Right atrium auricular region (tissue), 2 donors: ENCODE measurements at regions not wholly inside any gene's neighbourhood (a gene's known extent, or its start where the extent isn't known, plus 50 kb on each side); places are given as distances from the start of the nearest gene placed in this dataset.

Experiments
- DNase-seq: peaks from one replicate; pipeline ENCODE4 v3.0.0-alpha.2; 2019; ENCODE audit warnings: low spot score
- H3K27ac ChIP-seq, 2 donors: fragments of 200-600 bp; sonication (generic); 1 replicate in 1 of 2; 2 replicates in 1 of 2; pipeline ENCODE4 v1.5.1; 2016 to 2019
- H3K27me3 ChIP-seq, 2 donors: fragments of 200-600 bp; sonication (generic); one replicate each; pipeline versions ENCODE4 v1.5.1 to v1.6.0; 2017 to 2019
- H3K36me3 ChIP-seq: fragments of 200-600 bp; sonication (generic); one replicate; pipeline ENCODE4 v1.5.1; 2016
- H3K4me1 ChIP-seq, 2 donors: fragments of 200-600 bp; sonication (generic); one replicate each; pipeline versions ENCODE4 v1.5.1 to v1.6.0; 2017 to 2019
- H3K4me3 ChIP-seq, 2 donors: fragments of 200-600 bp; sonication (generic); 1 replicate in 1 of 2; 2 replicates in 1 of 2; pipeline ENCODE4 v1.5.1; 2017 to 2019; ENCODE audit warnings: mild to moderate bottlenecking in 1 of 2, moderate library complexity in 1 of 2
- H3K9me3 ChIP-seq, 2 donors: fragments of 200-600 bp; sonication (generic); one replicate each; pipeline ENCODE4 v1.5.1; 2019
- TF ChIP-seq, protein P1 (sequence below), 2 donors: fragments of 200-600 bp; sonication (generic); IDR thresholded peaks; one replicate each; pipeline ENCODE4 v1.5.1; 2019; ENCODE audit warnings: antibody characterized with exemption in 2 of 2

GRCh38 chr3:107271787-107272387 is 105.4 kb upstream of the CCDC54 start:
- no peaks in the 10 kb centered on the region for H3K4me1 ChIP-seq
- TF ChIP-seq, protein P1, sequence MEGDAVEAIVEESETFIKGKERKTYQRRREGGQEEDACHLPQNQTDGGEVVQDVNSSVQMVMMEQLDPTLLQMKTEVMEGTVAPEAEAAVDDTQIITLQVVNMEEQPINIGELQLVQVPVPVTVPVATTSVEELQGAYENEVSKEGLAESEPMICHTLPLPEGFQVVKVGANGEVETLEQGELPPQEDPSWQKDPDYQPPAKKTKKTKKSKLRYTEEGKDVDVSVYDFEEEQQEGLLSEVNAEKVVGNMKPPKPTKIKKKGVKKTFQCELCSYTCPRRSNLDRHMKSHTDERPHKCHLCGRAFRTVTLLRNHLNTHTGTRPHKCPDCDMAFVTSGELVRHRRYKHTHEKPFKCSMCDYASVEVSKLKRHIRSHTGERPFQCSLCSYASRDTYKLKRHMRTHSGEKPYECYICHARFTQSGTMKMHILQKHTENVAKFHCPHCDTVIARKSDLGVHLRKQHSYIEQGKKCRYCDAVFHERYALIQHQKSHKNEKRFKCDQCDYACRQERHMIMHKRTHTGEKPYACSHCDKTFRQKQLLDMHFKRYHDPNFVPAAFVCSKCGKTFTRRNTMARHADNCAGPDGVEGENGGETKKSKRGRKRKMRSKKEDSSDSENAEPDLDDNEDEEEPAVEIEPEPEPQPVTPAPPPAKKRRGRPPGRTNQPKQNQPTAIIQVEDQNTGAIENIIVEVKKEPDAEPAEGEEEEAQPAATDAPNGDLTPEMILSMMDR (IDR thresholded peaks at IDR 0.05), result peak; percentile 60 to 76
- H3K4me3 ChIP-seq, result no peak overlapping the region
- H3K36me3 ChIP-seq, result no peaks in the 10 kb centered on the region
- H3K27ac ChIP-seq, result no peak overlapping the region
- no peaks in the 10 kb centered on the region for H3K9me3 ChIP-seq
- no peaks in the 10 kb centered on the region for H3K27me3 ChIP-seq
- DNase-seq, result no peak

- TF ChIP-seq, protein P1 (IDR thresholded peaks at IDR 0.05), result no peak
- no peak for DNase-seq
- no peaks in the 10 kb centered on the region for H3K4me1 ChIP-seq
- no peaks in the 10 kb centered on the region for H3K9me3 ChIP-seq
- no peaks in the 10 kb centered on the region for H3K27me3 ChIP-seq
- H3K4me3 ChIP-seq, result no peak overlapping the region
- H3K36me3 ChIP-seq, result no peaks in the 10 kb centered on the region
- no peak overlapping the region for H3K27ac ChIP-seq
These were observed 104.8 kb upstream of the CCDC54 start for GRCh38 chr3:107272471-107272870.

DNA sequence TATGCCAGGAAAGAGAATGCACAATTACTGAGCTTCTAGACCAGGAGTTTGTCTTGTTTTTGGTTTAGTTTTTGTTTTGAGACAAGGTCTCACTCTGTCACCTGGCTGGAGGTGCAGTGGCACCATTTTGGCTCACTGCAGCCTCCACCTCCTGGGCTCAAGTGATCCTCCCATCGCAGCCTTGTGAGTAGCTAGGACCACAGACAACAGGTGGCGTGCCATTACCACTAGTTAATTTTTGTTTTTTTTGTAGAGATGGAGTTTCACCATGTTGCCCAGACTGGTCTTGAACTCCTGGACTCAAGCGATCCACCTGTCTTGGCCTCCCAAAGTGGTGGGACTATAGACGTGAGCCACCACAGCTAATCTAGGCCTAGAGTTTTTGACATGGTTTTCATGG is 104.4 kb upstream of the CCDC54 start:
- DNase-seq, result no peak
- no peak overlapping the region for H3K27ac ChIP-seq
- no peaks in the 10 kb centered on the region for H3K36me3 ChIP-seq
- no peaks in the 10 kb centered on the region for H3K27me3 ChIP-seq
- no peak overlapping the region for H3K4me3 ChIP-seq
- TF ChIP-seq, protein P1 (IDR thresholded peaks at IDR 0.05), result no peak
- no peaks in the 10 kb centered on the region for H3K4me1 ChIP-seq
- H3K9me3 ChIP-seq, result no peaks in the 10 kb centered on the region

- DNase-seq, result no peak
- H3K27ac ChIP-seq, result no peak overlapping the region
- no peaks in the 10 kb centered on the region for H3K27me3 ChIP-seq
- H3K4me3 ChIP-seq, result no peak overlapping the region
- no peaks in the 10 kb centered on the region for H3K36me3 ChIP-seq
- TF ChIP-seq, protein P1 (IDR thresholded peaks at IDR 0.05), result no peak
- H3K9me3 ChIP-seq, result no peaks in the 10 kb centered on the region
- H3K4me1 ChIP-seq, result no peaks in the 10 kb centered on the region
These were observed 103.5 kb upstream of the CCDC54 start for GRCh38 chr3:107273771-107274170.

DNA sequence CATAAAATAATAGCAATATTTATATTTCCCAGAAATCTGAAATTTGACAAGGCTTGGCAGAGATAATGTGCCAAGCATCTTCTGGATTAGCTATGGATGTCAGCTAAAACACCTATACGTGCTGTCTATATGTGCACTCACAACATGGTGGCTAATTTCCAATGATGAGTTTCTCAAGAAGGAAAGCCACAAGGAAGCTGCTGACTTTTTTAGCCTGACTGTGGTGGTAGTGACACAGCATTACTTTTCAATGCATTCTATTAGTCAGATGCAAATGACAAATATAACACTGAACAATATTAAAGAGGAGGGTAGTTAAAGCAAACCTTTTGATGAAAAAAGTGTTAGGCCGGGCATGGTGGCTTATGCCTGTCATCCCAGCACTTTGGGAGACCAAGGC is 101.7 kb upstream of the CCDC54 start:
- Histone ChIP-seq H3K4me3 (no peak overlapping the region), H3K4me1 (no peaks in the 10 kb centered on the region), H3K36me3 (no peaks in the 10 kb centered on the region), H3K9me3 (no peaks in the 10 kb centered on the region), H3K27me3 (no peaks in the 10 kb centered on the region), H3K27ac (no peak overlapping the region)
- TF ChIP-seq, protein P1 (IDR thresholded peaks at IDR 0.05), result no peak
- no peak for DNase-seq

- TF ChIP-seq, protein P1 (IDR thresholded peaks at IDR 0.05), result no peak
- Histone ChIP-seq H3K36me3 (no peaks in the 10 kb centered on the region), H3K4me1 (peaks cover 0 to 15% of the 10 kb centered on the region in 2 donors), H3K27me3 (no peaks in the 10 kb centered on the region), H3K27ac (no peak overlapping the region), H3K4me3 (no peak overlapping the region), H3K9me3 (no peaks in the 10 kb centered on the region)
- no peak for DNase-seq
These were observed 93.3 kb upstream of the CCDC54 start for GRCh38 chr3:107283948-107284347.
